ENCODE measurements at regions not wholly inside any gene's neighbourhood (a gene's known extent, or its start where the extent isn't known, plus 50 kb on each side); places are given as distances from the start of the nearest gene placed in this dataset.

DNA sequence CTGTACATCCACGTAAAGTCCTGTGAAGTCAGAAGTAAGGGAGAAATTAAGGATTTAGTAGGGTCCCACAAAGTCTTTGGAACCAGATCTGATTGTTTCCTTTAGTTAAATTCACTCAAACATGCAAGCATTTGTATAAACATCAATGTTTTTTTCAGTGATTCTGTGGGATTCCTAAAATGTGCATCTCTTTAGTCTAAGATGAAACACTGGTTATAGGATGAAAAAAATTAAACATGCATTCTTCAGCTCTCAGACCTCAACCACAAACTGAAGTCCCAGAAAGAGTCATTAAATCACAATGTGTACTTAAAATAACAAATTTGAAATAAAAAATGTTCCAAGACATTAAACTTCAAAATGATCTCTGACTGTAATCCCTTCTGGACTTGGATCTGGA is 76.5 kb upstream of the APCDD1 start:
- Histone ChIP-seq H3K4me1 (ENCODE audit: control insufficient read depth in 2 of 2, insufficient read depth in 2 of 2, low read length in 2 of 2) (no peaks in the 10 kb centered on the region), H3K9ac (ENCODE audit: low read depth in 1 of 2, low read length in 2 of 2) (no peak overlapping the region), H3K27me3 (ENCODE audit: control insufficient read depth in 2 of 2, insufficient read depth in 2 of 2, low read length in 2 of 2) (no peaks in the 10 kb centered on the region), H3K36me3 (ENCODE audit: control insufficient read depth in 2 of 2, insufficient read depth in 2 of 2, low read length in 2 of 2) (no peaks in the 10 kb centered on the region), H3K9me3 (ENCODE audit: control insufficient read depth in 2 of 2, low read length in 2 of 2) (no peaks in the 10 kb centered on the region), H3K4me3 (ENCODE audit: low read length in 2 of 2) (no peak overlapping the region), H3K27ac (ENCODE audit: low read depth in 2 of 2, low read length in 2 of 2) (no peak overlapping the region)

- Histone ChIP-seq H3K9me3 (ENCODE audit: control insufficient read depth in 2 of 2, low read length in 2 of 2) (no peaks in the 10 kb centered on the region), H3K27me3 (ENCODE audit: control insufficient read depth in 2 of 2, insufficient read depth in 2 of 2, low read length in 2 of 2) (no peaks in the 10 kb centered on the region), H3K4me1 (ENCODE audit: control insufficient read depth in 2 of 2, insufficient read depth in 2 of 2, low read length in 2 of 2) (no peaks in the 10 kb centered on the region), H3K36me3 (ENCODE audit: control insufficient read depth in 2 of 2, insufficient read depth in 2 of 2, low read length in 2 of 2) (no peaks in the 10 kb centered on the region), H3K9ac (ENCODE audit: low read depth in 1 of 2, low read length in 2 of 2) (no peak overlapping the region), H3K4me3 (ENCODE audit: low read length in 2 of 2) (no peak overlapping the region), H3K27ac (ENCODE audit: low read depth in 2 of 2, low read length in 2 of 2) (no peak overlapping the region)
Measured at GRCh38 chr18:10378688-10379420, 75.6 kb upstream of the APCDD1 start.

- Histone ChIP-seq H3K9me3 (ENCODE audit: control insufficient read depth in 2 of 2, low read length in 2 of 2) (no peaks in the 10 kb centered on the region), H3K27me3 (ENCODE audit: control insufficient read depth in 2 of 2, insufficient read depth in 2 of 2, low read length in 2 of 2) (no peaks in the 10 kb centered on the region), H3K9ac (ENCODE audit: low read depth in 1 of 2, low read length in 2 of 2) (no peak overlapping the region), H3K36me3 (ENCODE audit: control insufficient read depth in 2 of 2, insufficient read depth in 2 of 2, low read length in 2 of 2) (no peaks in the 10 kb centered on the region), H3K4me3 (ENCODE audit: low read length in 2 of 2) (no peak overlapping the region), H3K4me1 (ENCODE audit: control insufficient read depth in 2 of 2, insufficient read depth in 2 of 2, low read length in 2 of 2) (no peaks in the 10 kb centered on the region), H3K27ac (ENCODE audit: low read depth in 2 of 2, low read length in 2 of 2) (peak overlapping the region; percentile 7 to 13)
Measured at GRCh38 chr18:10379522-10379921, 74.9 kb upstream of the APCDD1 start.

- no peaks in the 10 kb centered on the region for H3K9me3 ChIP-seq (ENCODE audit: control insufficient read depth in 2 of 2, low read length in 2 of 2)
- no peak overlapping the region for H3K9ac ChIP-seq (ENCODE audit: low read depth in 1 of 2, low read length in 2 of 2)
- H3K36me3 ChIP-seq (ENCODE audit: control insufficient read depth in 2 of 2, insufficient read depth in 2 of 2, low read length in 2 of 2): no peaks in the 10 kb centered on the region
- no peak overlapping the region for H3K4me3 ChIP-seq (ENCODE audit: low read length in 2 of 2)
- no peaks in the 10 kb centered on the region for H3K4me1 ChIP-seq (ENCODE audit: control insufficient read depth in 2 of 2, insufficient read depth in 2 of 2, low read length in 2 of 2)
- H3K27ac ChIP-seq (ENCODE audit: low read depth in 2 of 2, low read length in 2 of 2): no peak overlapping the region
- H3K27me3 ChIP-seq (ENCODE audit: control insufficient read depth in 2 of 2, insufficient read depth in 2 of 2, low read length in 2 of 2): no peaks in the 10 kb centered on the region
Measured at GRCh38 chr18:10381516-10381915, 72.9 kb upstream of the APCDD1 start.

- Histone ChIP-seq H3K27ac (ENCODE audit: low read depth in 2 of 2, low read length in 2 of 2) (no peak overlapping the region), H3K36me3 (ENCODE audit: control insufficient read depth in 2 of 2, insufficient read depth in 2 of 2, low read length in 2 of 2) (no peaks in the 10 kb centered on the region), H3K27me3 (ENCODE audit: control insufficient read depth in 2 of 2, insufficient read depth in 2 of 2, low read length in 2 of 2) (no peaks in the 10 kb centered on the region), H3K9me3 (ENCODE audit: control insufficient read depth in 2 of 2, low read length in 2 of 2) (no peaks in the 10 kb centered on the region), H3K4me1 (ENCODE audit: control insufficient read depth in 2 of 2, insufficient read depth in 2 of 2, low read length in 2 of 2) (no peaks in the 10 kb centered on the region), H3K9ac (ENCODE audit: low read depth in 1 of 2, low read length in 2 of 2) (no peak overlapping the region), H3K4me3 (ENCODE audit: low read length in 2 of 2) (no peak overlapping the region)
Measured at GRCh38 chr18:10381951-10382350, 72.5 kb upstream of the APCDD1 start.

DNA sequence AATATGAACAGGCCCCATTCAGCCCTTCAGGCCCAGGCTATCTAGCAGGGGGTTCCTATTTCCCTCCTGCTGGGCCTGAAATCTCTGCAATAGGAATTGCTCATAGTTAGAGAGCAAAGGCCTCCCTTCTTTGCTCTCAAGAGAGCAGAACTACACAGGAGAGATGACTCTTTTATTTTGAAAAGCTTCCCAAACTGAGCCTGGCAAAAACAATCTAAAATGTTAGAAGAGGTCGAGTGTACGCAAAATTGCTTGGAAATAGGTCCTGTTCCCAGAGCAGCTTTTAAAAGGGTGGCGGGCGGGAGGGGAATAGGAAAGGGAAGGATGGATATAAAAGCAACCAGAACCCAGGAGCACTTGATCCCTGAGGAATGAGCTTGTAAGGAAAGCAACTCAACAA is 68.4 kb upstream of the APCDD1 start:
- Histone ChIP-seq H3K4me3 (ENCODE audit: low read length in 2 of 2) (no peak overlapping the region), H3K27me3 (ENCODE audit: control insufficient read depth in 2 of 2, insufficient read depth in 2 of 2, low read length in 2 of 2) (no peaks in the 10 kb centered on the region), H3K9ac (ENCODE audit: low read depth in 1 of 2, low read length in 2 of 2) (no peak overlapping the region), H3K4me1 (ENCODE audit: control insufficient read depth in 2 of 2, insufficient read depth in 2 of 2, low read length in 2 of 2) (no peaks in the 10 kb centered on the region), H3K36me3 (ENCODE audit: control insufficient read depth in 2 of 2, insufficient read depth in 2 of 2, low read length in 2 of 2) (no peaks in the 10 kb centered on the region), H3K27ac (ENCODE audit: low read depth in 2 of 2, low read length in 2 of 2) (no peak overlapping the region), H3K9me3 (ENCODE audit: control insufficient read depth in 2 of 2, low read length in 2 of 2) (no peaks in the 10 kb centered on the region)

DNA sequence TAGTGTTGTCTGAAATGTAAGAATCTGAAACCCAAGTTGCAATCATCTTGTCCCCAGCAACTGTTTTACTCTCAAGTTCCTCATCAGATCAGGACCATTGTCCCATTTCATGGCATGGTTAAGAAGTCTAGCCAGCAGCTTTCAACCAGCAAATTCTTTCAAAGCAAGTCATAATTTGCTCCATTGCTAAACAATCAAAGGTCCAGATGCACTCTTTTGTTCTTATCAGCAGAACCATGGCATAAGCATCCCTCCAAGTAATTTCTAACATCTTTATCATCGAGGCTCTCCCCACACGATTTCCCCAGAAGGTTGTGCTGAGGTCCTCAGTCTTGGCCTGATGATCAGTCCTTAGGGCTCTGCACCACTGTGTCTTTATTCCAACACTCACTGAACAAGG is 67.5 kb upstream of the APCDD1 start:
- Histone ChIP-seq H3K4me1 (ENCODE audit: control insufficient read depth in 2 of 2, insufficient read depth in 2 of 2, low read length in 2 of 2) (no peaks in the 10 kb centered on the region), H3K36me3 (ENCODE audit: control insufficient read depth in 2 of 2, insufficient read depth in 2 of 2, low read length in 2 of 2) (no peaks in the 10 kb centered on the region), H3K27ac (ENCODE audit: low read depth in 2 of 2, low read length in 2 of 2) (no peak overlapping the region), H3K9me3 (ENCODE audit: control insufficient read depth in 2 of 2, low read length in 2 of 2) (no peaks in the 10 kb centered on the region), H3K9ac (ENCODE audit: low read depth in 1 of 2, low read length in 2 of 2) (no peak overlapping the region), H3K4me3 (ENCODE audit: low read length in 2 of 2) (no peak overlapping the region), H3K27me3 (ENCODE audit: control insufficient read depth in 2 of 2, insufficient read depth in 2 of 2, low read length in 2 of 2) (no peaks in the 10 kb centered on the region)

- H3K27me3 ChIP-seq (ENCODE audit: control insufficient read depth in 2 of 2, insufficient read depth in 2 of 2, low read length in 2 of 2): no peaks in the 10 kb centered on the region
- no peaks in the 10 kb centered on the region for H3K4me1 ChIP-seq (ENCODE audit: control insufficient read depth in 2 of 2, insufficient read depth in 2 of 2, low read length in 2 of 2)
- H3K9ac ChIP-seq (ENCODE audit: low read depth in 1 of 2, low read length in 2 of 2): no peak overlapping the region
- no peak overlapping the region for H3K27ac ChIP-seq (ENCODE audit: low read depth in 2 of 2, low read length in 2 of 2)
- no peaks in the 10 kb centered on the region for H3K9me3 ChIP-seq (ENCODE audit: control insufficient read depth in 2 of 2, low read length in 2 of 2)
- H3K36me3 ChIP-seq (ENCODE audit: control insufficient read depth in 2 of 2, insufficient read depth in 2 of 2, low read length in 2 of 2): no peaks in the 10 kb centered on the region
- H3K4me3 ChIP-seq (ENCODE audit: low read length in 2 of 2): no peak overlapping the region
Measured at GRCh38 chr18:10387399-10387798, 67.0 kb upstream of the APCDD1 start.

DNA sequence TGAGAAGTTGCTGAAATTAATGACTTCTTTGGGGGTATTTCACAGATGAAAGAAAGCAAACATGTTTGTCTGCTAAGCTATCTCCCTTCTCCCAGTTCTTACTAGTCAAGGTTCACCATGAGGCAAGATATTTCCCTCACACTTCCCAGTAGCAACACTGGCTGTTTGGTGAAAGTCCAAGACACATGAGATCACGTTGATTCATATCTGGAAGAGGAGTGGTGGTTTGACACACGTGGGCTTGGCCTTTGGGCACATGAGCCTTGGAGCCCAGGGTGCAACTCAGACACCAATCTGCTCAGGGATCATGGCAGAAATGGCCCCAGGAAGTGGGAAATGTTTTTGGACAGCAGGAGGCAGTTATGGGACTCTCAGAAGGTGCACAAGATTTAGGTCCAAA is 66.1 kb upstream of the APCDD1 start:
- no peak overlapping the region for H3K4me3 ChIP-seq (ENCODE audit: low read length in 2 of 2)
- no peak overlapping the region for H3K27ac ChIP-seq (ENCODE audit: low read depth in 2 of 2, low read length in 2 of 2)
- H3K4me1 ChIP-seq (ENCODE audit: control insufficient read depth in 2 of 2, insufficient read depth in 2 of 2, low read length in 2 of 2): no peaks in the 10 kb centered on the region
- H3K36me3 ChIP-seq (ENCODE audit: control insufficient read depth in 2 of 2, insufficient read depth in 2 of 2, low read length in 2 of 2): no peaks in the 10 kb centered on the region
- no peaks in the 10 kb centered on the region for H3K27me3 ChIP-seq (ENCODE audit: control insufficient read depth in 2 of 2, insufficient read depth in 2 of 2, low read length in 2 of 2)
- no peak overlapping the region for H3K9ac ChIP-seq (ENCODE audit: low read depth in 1 of 2, low read length in 2 of 2)
- no peaks in the 10 kb centered on the region for H3K9me3 ChIP-seq (ENCODE audit: control insufficient read depth in 2 of 2, low read length in 2 of 2)

GRCh38 chr18:10391506-10391905 is 62.9 kb upstream of the APCDD1 start:
- no peaks in the 10 kb centered on the region for H3K27me3 ChIP-seq (ENCODE audit: control insufficient read depth in 2 of 2, insufficient read depth in 2 of 2, low read length in 2 of 2)
- no peak overlapping the region for H3K4me3 ChIP-seq (ENCODE audit: low read length in 2 of 2)
- H3K36me3 ChIP-seq (ENCODE audit: control insufficient read depth in 2 of 2, insufficient read depth in 2 of 2, low read length in 2 of 2): no peaks in the 10 kb centered on the region
- no peaks in the 10 kb centered on the region for H3K4me1 ChIP-seq (ENCODE audit: control insufficient read depth in 2 of 2, insufficient read depth in 2 of 2, low read length in 2 of 2)
- no peaks in the 10 kb centered on the region for H3K9me3 ChIP-seq (ENCODE audit: control insufficient read depth in 2 of 2, low read length in 2 of 2)
- no peak overlapping the region for H3K9ac ChIP-seq (ENCODE audit: low read depth in 1 of 2, low read length in 2 of 2)
- H3K27ac ChIP-seq (ENCODE audit: low read depth in 2 of 2, low read length in 2 of 2): no peak overlapping the region

- Histone ChIP-seq H3K4me3 (ENCODE audit: low read length in 2 of 2) (no peak overlapping the region), H3K9ac (ENCODE audit: low read depth in 1 of 2, low read length in 2 of 2) (no peak overlapping the region), H3K36me3 (ENCODE audit: control insufficient read depth in 2 of 2, insufficient read depth in 2 of 2, low read length in 2 of 2) (no peaks in the 10 kb centered on the region), H3K9me3 (ENCODE audit: control insufficient read depth in 2 of 2, low read length in 2 of 2) (no peaks in the 10 kb centered on the region), H3K4me1 (ENCODE audit: control insufficient read depth in 2 of 2, insufficient read depth in 2 of 2, low read length in 2 of 2) (no peaks in the 10 kb centered on the region), H3K27me3 (ENCODE audit: control insufficient read depth in 2 of 2, insufficient read depth in 2 of 2, low read length in 2 of 2) (no peaks in the 10 kb centered on the region), H3K27ac (ENCODE audit: low read depth in 2 of 2, low read length in 2 of 2) (no peak overlapping the region)
Measured at GRCh38 chr18:10397004-10397403, 57.4 kb upstream of the APCDD1 start.
